HG03064 (cell line): ENCODE measurements at regions not wholly inside any gene's neighbourhood (a gene's known extent, or its start where the extent isn't known, plus 50 kb on each side); places are given as distances from the start of the nearest gene placed in this dataset.

Experiments used
- ATAC-seq: cut with Tn5 transposase; IDR thresholded peaks from one replicate; pipeline ENCODE4 v1.9.1; 2021; ENCODE audit warnings: low read depth; ENCODE audit not compliant: unreplicated experiment

DNA sequence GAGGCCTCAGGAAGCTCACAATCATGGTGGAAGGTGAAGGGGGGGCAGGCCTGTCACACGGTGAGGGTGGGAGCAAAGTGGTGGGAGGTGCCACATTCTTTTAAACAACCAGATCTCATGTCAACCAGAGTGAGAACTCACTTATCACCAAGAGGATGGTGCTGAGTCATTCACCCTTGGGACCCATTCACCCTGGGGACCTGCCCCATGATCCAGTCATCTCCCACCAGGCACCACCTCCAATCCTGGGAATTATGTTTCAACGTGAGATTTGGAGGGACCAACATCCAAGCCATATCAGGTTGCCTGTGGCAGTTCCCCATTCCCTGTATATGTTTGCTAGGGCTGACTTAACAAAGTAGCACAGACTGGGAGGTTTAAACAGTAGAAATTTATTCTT is 318.4 kb upstream of the CLNK start:
- no peak for ATAC-seq

GRCh38 chr4:10998846-10999245 is 314.3 kb upstream of the CLNK start:
- no peak for ATAC-seq

- ATAC-seq: no peak
These were observed 300.2 kb upstream of the CLNK start for GRCh38 chr4:10984815-10985214.

GRCh38 chr4:10983885-10984640 is 299.5 kb upstream of the CLNK start:
- no peak for ATAC-seq

- ATAC-seq: no peak
These were observed 298.7 kb upstream of the CLNK start for GRCh38 chr4:10983268-10983667.

DNA sequence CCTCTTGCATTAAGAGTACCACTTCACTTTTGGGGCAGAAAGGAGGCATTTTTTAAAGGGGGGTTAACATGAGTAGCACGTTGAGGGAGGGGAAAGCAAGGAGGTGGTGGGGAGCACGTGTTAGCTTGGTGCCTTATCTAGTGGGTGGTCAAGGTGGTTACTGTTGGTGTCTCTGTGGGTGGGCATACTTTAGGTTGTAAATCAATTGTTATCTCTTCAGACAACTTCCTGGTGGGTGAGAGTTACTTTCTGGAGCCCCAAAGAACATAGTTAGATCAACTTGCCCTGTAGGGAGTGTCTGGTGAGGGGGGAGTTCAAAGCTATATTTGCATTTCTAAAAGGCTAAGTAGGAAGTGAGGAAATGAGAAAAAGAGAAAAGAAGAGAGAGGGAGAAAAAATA is 297.7 kb upstream of the CLNK start:
- no peak for ATAC-seq

- no peak for ATAC-seq
These were observed 297.0 kb upstream of the CLNK start for GRCh38 chr4:10981576-10981975.

- no peak for ATAC-seq
These were observed 296.5 kb upstream of the CLNK start for GRCh38 chr4:10981096-10981495.

DNA sequence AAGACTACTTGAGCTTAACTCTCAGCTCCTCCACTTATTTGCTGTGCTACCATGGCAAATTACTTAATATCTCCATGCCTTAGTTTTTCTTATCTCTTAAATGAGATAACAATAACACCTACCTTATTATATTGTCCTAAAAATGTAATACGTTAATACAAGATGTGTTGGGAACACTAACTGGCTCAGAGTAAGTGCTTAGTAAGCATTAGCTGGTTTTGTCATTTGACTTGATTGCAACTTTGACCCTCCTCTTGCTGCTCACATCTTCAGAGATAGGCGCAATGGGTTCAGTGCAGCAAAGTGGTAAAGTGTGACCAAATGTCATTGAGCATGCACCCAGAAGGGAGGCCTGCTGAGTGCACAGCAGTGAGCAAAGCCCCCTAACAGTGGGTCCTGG is 294.5 kb upstream of the CLNK start:
- ATAC-seq: no peak

DNA sequence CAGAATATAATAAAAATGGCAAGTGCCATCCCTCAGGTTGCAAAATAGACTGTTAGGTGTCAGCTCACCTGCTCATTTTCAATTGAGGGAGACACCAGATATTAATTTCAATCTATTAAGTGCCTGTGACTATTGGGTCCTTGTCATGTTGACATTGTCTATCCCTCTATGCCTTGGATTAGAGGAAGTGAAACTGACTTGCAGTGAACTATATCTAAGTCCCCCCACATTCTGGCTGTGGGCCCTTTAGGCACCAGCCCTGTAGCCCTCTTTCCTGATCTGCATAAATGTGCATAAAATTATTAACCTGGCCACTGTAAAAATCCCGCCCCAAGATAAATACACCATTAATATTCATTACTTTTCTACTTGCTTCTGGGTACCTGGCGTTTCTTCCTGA is 293.0 kb upstream of the CLNK start:
- no peak for ATAC-seq

- ATAC-seq: no peak
These were observed 289.8 kb upstream of the CLNK start for GRCh38 chr4:10974371-10974770.

DNA sequence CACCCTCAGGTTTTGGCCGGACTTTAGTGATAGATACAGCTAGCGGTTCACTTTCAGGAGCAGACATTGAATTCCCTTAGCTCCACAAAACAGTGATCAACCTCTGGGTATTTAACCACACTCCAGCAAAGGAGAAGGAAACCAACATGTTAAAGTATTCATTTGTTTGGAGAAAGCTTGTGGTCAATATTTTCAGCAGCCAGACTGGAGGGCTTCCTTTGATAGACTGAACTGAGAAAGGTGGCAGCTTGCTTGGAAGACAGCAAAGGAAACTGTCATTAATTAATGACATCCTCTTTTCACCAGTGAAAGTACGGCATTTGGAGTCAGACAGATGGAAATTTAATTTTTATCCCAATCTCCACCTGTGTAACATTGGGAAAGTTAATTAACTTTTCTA is 289.1 kb upstream of the CLNK start:
- no peak for ATAC-seq

GRCh38 chr4:10971800-10972401 is 287.3 kb upstream of the CLNK start:
- no peak for ATAC-seq

- no peak for ATAC-seq
These were observed 280.6 kb upstream of the CLNK start for GRCh38 chr4:10965196-10965595.

DNA sequence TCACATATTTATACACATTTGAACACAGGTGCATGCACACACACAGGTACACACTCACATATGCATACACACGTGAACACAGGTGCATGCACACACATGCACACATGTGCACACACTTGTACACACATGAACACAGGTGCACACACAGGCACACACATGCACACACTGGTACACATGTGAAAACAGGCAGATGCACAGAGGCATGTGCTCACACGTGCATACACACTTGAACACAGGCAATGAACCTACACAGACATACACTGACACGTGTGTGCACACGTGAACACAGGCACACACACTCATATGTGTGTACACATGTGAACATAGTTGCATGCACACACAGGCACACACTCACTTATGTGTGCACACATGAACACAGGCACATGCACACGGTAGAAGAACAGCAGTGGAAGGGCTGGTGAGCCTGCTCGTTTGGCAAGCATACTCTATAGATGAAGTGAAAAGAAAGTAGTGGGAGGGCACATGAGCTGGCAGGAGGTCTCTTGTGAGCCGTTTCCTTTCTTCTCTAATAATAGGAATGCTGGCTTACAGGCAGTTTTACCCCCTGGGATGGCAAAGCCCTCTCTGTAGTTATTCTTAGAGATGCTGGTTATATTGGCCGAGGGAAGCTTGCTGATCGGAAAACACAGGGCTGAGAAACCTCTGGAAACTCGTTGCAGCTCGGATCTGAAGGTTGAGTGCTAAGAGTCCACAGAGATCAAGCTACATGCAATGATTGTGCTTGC is 279.6 kb upstream of the CLNK start:
- ATAC-seq: no peak

DNA sequence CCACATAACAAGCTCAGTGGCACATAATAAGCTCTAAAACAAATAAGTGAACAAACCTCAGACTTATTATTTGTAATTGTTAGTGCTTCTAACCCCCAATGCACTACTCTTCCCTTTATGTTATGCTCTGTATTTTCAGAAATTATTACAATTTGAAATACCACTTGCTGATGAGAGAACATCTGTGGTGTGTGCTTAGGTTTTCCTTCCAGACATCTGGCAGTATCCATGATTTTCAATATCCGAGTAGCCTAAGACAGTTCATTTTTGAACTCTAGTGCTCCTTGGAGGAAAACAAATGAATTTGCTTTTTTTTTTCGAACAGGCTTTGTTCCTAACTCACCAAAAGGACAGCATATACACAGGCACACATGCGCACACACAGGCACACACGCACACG is 278.7 kb upstream of the CLNK start:
- no peak for ATAC-seq

GRCh38 chr4:10962246-10962645 is 277.7 kb upstream of the CLNK start:
- no peak for ATAC-seq

- ATAC-seq: no peak
These were observed 275.8 kb upstream of the CLNK start for GRCh38 chr4:10960389-10960788.

DNA sequence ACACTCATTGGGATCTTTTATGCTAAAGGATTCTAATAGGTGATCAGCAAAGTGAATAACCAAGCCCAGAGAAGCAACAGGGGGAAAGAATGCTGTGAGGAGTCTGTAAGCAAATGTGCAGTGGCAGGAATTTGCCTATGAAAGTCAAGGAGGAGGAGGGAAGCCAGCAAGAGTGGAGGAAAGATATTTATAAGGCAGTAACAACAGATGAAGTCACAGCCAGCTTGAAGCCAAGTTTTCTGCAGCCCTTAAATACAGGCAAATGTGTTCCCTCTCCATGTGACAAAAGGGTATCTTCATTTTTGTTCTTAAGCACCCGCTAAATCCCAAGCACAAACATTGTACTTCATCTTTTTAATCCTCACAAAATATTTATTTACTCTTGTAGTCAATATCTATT is 275.0 kb upstream of the CLNK start:
- no peak for ATAC-seq

DNA sequence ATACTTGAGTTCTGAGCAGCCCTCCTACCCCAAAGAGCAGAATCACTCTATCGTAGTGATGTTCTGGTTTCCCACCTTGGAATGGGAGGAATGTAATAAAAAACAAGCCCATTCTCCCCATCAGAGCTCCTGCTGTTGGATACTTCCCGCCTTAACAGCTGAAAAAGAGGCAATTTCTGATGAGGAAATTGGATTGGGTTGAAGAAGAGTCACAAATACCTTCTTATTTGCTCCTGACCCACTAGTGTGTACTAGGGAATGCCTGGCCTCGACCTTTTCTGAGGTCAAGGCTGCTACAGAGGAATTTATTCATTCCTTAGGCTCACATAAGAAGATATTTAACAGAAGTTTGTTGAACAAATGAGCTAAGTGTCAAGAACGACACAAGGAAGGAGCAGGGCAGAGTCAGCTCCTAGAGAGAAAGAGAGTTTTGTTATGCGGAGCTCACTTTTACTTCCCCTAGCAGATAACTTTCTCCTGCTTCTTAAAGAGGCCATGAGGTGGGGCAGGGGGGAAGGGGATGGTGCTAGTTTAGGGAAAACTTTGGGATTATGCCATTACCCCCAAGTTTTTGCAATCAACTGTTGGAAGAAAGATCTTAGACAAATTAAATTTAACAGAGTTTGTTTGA is 273.8 kb upstream of the CLNK start:
- no peak for ATAC-seq

DNA sequence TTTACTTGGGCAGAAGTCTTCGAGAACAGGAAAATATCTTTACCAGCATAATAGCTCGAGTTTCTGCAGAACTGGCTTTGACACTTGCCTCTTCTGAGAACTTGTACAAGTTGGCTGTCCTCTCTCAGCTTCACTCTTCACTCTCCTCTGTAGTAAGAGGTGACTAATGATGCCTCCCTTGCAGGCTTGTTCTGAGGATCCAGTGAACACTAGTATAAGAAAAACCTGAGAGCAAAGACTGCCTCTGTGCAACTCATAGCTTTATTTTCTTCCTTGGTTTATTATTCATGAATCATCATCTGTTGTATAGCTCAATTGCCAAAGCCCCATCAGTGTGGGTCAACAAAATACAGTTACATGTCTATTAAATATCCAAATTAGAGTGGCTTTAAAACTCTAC is 266.7 kb upstream of the CLNK start:
- no peak for ATAC-seq
